ENCODE measurements at regions not wholly inside any gene's neighbourhood (a gene's known extent, or its start where the extent isn't known, plus 50 kb on each side); places are given as distances from the start of the nearest gene placed in this dataset.
"Not testable (repeated sequence)": the region's sequence is repeated elsewhere in the genome, so short reads cannot be mapped to it uniquely, and the experiment has no call there.

- H2AFZ ChIP-seq = no peak overlapping the region
- peak overlapping the region; percentile 97 for H3K27ac Mint-ChIP-seq
- no peaks in the 10 kb centered on the region for H3K36me3 ChIP-seq (ENCODE audit: insufficient read depth)
These were observed 422.8 kb upstream of the PABPC4L start for GRCh38 chr4:134624365-134624764.

GRCh38 chr4:134622626-134623575, 421.3 kb upstream of the PABPC4L start:
- Histone ChIP-seq H3K4me1 (ENCODE audit: insufficient read depth) (peaks cover 41% of the 10 kb centered on the region), H2AFZ (0 out of 2 replicates have a peak overlapping the region, but pooled peaks have one; percentile 19), H3K4me2 (peak overlapping the region; percentile 47), H3K27ac (ENCODE audit: low read depth) (peak overlapping the region; percentile 96)
- not testable (repeated sequence) for H3K27me3 ChIP-seq (ENCODE audit: insufficient read depth); H3K79me2 ChIP-seq (replicated peaks; ENCODE audit: insufficient read depth); H3K4me3 ChIP-seq; ATAC-seq; H3K9me3 Mint-ChIP-seq; H3K9me2 ChIP-seq (ENCODE audit: insufficient read depth); H3K4me3 Mint-ChIP-seq; H3K27me3 Mint-ChIP-seq (ENCODE audit: insufficient read depth, low read depth, poor library complexity); H4K20me1 ChIP-seq (replicated peaks; ENCODE audit: insufficient read depth); H3K36me3 ChIP-seq (ENCODE audit: insufficient read depth); H3F3A ChIP-seq (replicated peaks; ENCODE audit: low read depth)
- peak; percentile 33 for DNase-seq (ENCODE audit: low spot score)
- Mint-ChIP-seq H3K27ac (peak overlapping the region; percentile 95), H3K4me1 (peaks cover 35% of the 10 kb centered on the region), H3K36me3 (ENCODE audit: low read depth) (peaks cover 21% of the 10 kb centered on the region; the same call in 2 of the 3 replicates)

More at GRCh38 chr4:134624365-134624764, 422.8 kb upstream of the PABPC4L start:
- no peaks in the 10 kb centered on the region for H3K9me3 Mint-ChIP-seq
- peak overlapping the region; percentile 47 for H3K4me2 ChIP-seq
- H3K27me3 Mint-ChIP-seq (ENCODE audit: insufficient read depth, low read depth, poor library complexity) = no peaks in the 10 kb centered on the region
- H3K4me1 ChIP-seq (ENCODE audit: insufficient read depth) = peaks cover 41% of the 10 kb centered on the region
- peaks cover 16% of the 10 kb centered on the region; the same call in 2 of the 3 replicates for H3K36me3 Mint-ChIP-seq (ENCODE audit: low read depth)
- peak overlapping the region; percentile 47 for H3K4me3 Mint-ChIP-seq
- DNase-seq (ENCODE audit: low spot score) (peak; percentile 53), ATAC-seq (peak; percentile 84)
- H3K79me2 ChIP-seq (replicated peaks; ENCODE audit: insufficient read depth) = no peaks in the 10 kb centered on the region
- no peaks in the 10 kb centered on the region for H3K9me2 ChIP-seq (ENCODE audit: insufficient read depth)
- no peaks in the 10 kb centered on the region for H3K27me3 ChIP-seq (ENCODE audit: insufficient read depth)
- H3K4me1 Mint-ChIP-seq = peaks cover 37% of the 10 kb centered on the region
- TF ChIP-seq EZH2 (IDR thresholded peaks at IDR 0.05; ENCODE audit: low read depth, unreplicated experiment) = no peak
- TF ChIP-seq ZNF462 (CRISPR knock-in tag; IDR thresholded peaks at IDR 0.05) = 0 out of 2 replicates have a peak, but pooled peaks have one; percentile 20
- no peak for TF ChIP-seq JUNB (IDR thresholded peaks at IDR 0.05; ENCODE audit: unreplicated experiment)
- TF ChIP-seq NANOG (IDR thresholded peaks at IDR 0.05; ENCODE audit: borderline replicate concordance) = peak; percentile 100
- peak; percentile 6; the same call in 1 of the 2 replicates for TF ChIP-seq CREB1 (CRISPR knock-in tag; IDR thresholded peaks at IDR 0.05; ENCODE audit: low read depth)
- H3K4me3 ChIP-seq = peak overlapping the region; percentile 25
- no peaks in the 10 kb centered on the region for H4K20me1 ChIP-seq (replicated peaks; ENCODE audit: insufficient read depth)
- H3K27ac ChIP-seq (ENCODE audit: low read depth) = peak overlapping the region; percentile 96
- H3F3A ChIP-seq (replicated peaks; ENCODE audit: low read depth) = no peaks in the 10 kb centered on the region
